Activated CD4-positive, alpha-beta T cell treated with anti-CD3 and anti-CD28 coated beads, Interleukin-2, amount 10 ng/mL, durations not matched to agents 7 days and 5 days (primary cell): ENCODE measurements at regions not wholly inside any gene's neighbourhood (a gene's known extent, or its start where the extent isn't known, plus 50 kb on each side); places are given as distances from the start of the nearest gene placed in this dataset.

Source experiments
- CTCF ChIA-PET: fragments of 350-600 bp; sonication (Branson Sonifier 250); formaldehyde crosslinking; loops from one replicate; lab custom pipeline; 2021; ENCODE audit warnings: antibody characterized with exemption; lab: Charles Lee
- POLR2A ChIA-PET: fragments of 350-600 bp; sonication (Branson Sonifier 250); formaldehyde crosslinking; loops from one replicate; lab custom pipeline; 2021; ENCODE audit warnings: antibody characterized with exemption; lab: Charles Lee
- DNase-seq: peaks from one replicate; pipeline ENCODE4 v3.0.0-alpha.2; 2020
- H3K27ac Mint-ChIP-seq: one replicate; pipeline ENCODE4 v1.8.0; 2021; ENCODE audit warnings: mild to moderate bottlenecking, moderate library complexity, mixed read lengths
- H3K27me3 Mint-ChIP-seq: one replicate; pipeline ENCODE4 v1.8.0; 2021; ENCODE audit warnings: mixed read lengths
- H3K36me3 Mint-ChIP-seq: one replicate; pipeline ENCODE4 v1.8.0; 2021; ENCODE audit warnings: low read depth, mixed read lengths
- H3K4me1 Mint-ChIP-seq: one replicate; pipeline ENCODE4 v1.8.0; 2021; ENCODE audit warnings: mixed read lengths
- H3K4me3 Mint-ChIP-seq: one replicate; pipeline ENCODE4 v1.8.0; 2021; ENCODE audit warnings: mild to moderate bottlenecking, moderate library complexity, mixed read lengths
- H3K9me3 Mint-ChIP-seq: one replicate; pipeline ENCODE4 v1.8.0; 2021; ENCODE audit warnings: mixed read lengths

- CTCF ChIA-PET = no interaction called here
- H3K36me3 Mint-ChIP-seq = no peaks in the 10 kb centered on the region
- POLR2A ChIA-PET = no interaction called here
- no peaks in the 10 kb centered on the region for H3K4me1 Mint-ChIP-seq
- H3K27ac Mint-ChIP-seq = no peak overlapping the region
- peaks cover 10% of the 10 kb centered on the region for H3K9me3 Mint-ChIP-seq
- no peak for DNase-seq
- no peak overlapping the region for H3K4me3 Mint-ChIP-seq
- no peaks in the 10 kb centered on the region for H3K27me3 Mint-ChIP-seq
Measured at GRCh38 chr21:26293141-26293946, 122.8 kb upstream of the APP start.

GRCh38 chr21:26288026-26288425 is 117.5 kb upstream of the APP start:
- CTCF ChIA-PET = no interaction called here
- DNase-seq = no peak
- H3K27ac Mint-ChIP-seq = no peak overlapping the region
- H3K4me3 Mint-ChIP-seq = no peak overlapping the region
- H3K9me3 Mint-ChIP-seq = no peaks in the 10 kb centered on the region
- no peaks in the 10 kb centered on the region for H3K36me3 Mint-ChIP-seq
- H3K4me1 Mint-ChIP-seq = no peaks in the 10 kb centered on the region
- H3K27me3 Mint-ChIP-seq = no peaks in the 10 kb centered on the region
- POLR2A ChIA-PET = interaction anchor here (0.6 kb wide), 1 partner anchor 289 kb away, joined by 3 read pairs; no protein-coding TSS in a partner anchor

DNA sequence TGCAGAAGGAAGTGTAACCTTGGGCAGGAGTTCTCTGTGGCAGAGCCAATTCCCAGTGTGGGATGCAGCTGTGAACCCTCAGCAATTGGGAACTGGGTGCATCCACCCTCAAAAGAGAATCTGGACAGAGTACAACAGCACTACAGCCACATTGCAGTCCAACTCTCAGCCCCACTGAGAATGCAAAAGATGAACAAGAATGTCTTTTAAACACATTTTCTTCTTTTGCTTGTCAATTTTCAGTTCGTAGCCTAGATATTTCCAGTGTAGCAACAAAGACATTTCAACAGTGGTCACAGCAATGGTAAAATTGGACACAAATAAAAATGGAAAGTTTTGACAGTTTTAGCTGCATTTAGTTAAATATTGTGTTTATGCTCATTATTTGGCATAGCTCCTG is 114.0 kb upstream of the APP start:
- Mint-ChIP-seq H3K36me3 (no peaks in the 10 kb centered on the region), H3K4me3 (no peak overlapping the region), H3K27me3 (peaks cover 2% of the 10 kb centered on the region), H3K4me1 (no peaks in the 10 kb centered on the region), H3K27ac (no peak overlapping the region), H3K9me3 (no peaks in the 10 kb centered on the region)
- ChIA-PET CTCF (no interaction called here), POLR2A (no interaction called here)
- DNase-seq = no peak

GRCh38 chr21:26282058-26282457 is 111.5 kb upstream of the APP start:
- POLR2A ChIA-PET = no interaction called here
- DNase-seq = no peak

DNA sequence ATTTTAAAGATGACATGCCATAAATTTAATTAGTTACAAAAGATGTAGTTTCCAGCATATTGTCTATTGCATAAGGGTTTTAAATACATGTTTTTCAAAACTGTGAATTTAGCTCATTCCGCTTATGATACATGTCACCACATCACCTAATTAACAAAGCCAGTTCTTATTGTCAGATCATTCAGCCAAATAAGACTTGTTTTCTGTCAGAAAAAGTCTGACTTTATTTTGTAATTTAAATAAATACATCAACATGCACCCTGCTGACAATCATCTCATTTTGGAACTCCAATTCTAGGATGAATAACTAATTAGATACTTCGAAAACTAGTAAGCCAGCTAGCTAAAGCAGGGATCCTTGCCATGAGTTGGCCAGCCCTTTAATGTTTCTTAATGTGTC is 110.9 kb upstream of the APP start:
- no peak overlapping the region for H3K4me3 Mint-ChIP-seq
- ChIA-PET CTCF (no interaction called here), POLR2A (no interaction called here)
- DNase-seq = no peak
- H3K36me3 Mint-ChIP-seq = no peaks in the 10 kb centered on the region
- no peaks in the 10 kb centered on the region for H3K9me3 Mint-ChIP-seq
- no peak overlapping the region for H3K27ac Mint-ChIP-seq
- H3K4me1 Mint-ChIP-seq = no peaks in the 10 kb centered on the region
- H3K27me3 Mint-ChIP-seq = peaks cover 7% of the 10 kb centered on the region

More at GRCh38 chr21:26282058-26282457, 111.5 kb upstream of the APP start:
- Mint-ChIP-seq H3K36me3 (no peaks in the 10 kb centered on the region), H3K27ac (no peak overlapping the region), H3K4me3 (no peak overlapping the region), H3K9me3 (no peaks in the 10 kb centered on the region), H3K4me1 (no peaks in the 10 kb centered on the region), H3K27me3 (peaks cover 6% of the 10 kb centered on the region)
- CTCF ChIA-PET = no interaction called here

GRCh38 chr21:26280775-26281174 is 110.2 kb upstream of the APP start:
- no peaks in the 10 kb centered on the region for H3K36me3 Mint-ChIP-seq
- H3K4me3 Mint-ChIP-seq = no peak overlapping the region
- no peak overlapping the region for H3K27ac Mint-ChIP-seq
- ChIA-PET CTCF (no interaction called here), POLR2A (no interaction called here)
- no peak for DNase-seq
- H3K9me3 Mint-ChIP-seq = no peaks in the 10 kb centered on the region
- no peaks in the 10 kb centered on the region for H3K4me1 Mint-ChIP-seq
- peaks cover 7% of the 10 kb centered on the region for H3K27me3 Mint-ChIP-seq

DNA sequence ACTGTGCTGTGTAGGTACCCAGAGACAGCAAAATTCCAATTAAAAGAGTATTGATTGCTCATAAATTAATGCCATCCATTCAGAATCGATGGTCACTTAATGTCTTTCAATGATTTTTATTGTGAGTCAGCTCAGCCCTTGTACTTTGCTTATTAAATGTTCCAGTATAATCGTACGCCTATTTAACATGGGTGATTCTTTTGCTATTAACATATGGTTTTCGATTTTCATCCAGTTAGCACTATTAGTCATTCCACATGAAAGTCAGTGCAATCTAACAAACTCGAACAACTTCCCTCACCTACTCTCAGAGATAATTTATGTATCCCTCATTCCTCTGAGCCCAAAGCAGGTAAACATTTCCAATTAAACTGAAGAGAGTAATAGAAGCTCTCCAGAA is 109.6 kb upstream of the APP start:
- Mint-ChIP-seq H3K4me3 (no peak overlapping the region), H3K27ac (no peak overlapping the region), H3K9me3 (no peaks in the 10 kb centered on the region), H3K27me3 (peaks cover 7% of the 10 kb centered on the region), H3K36me3 (no peaks in the 10 kb centered on the region), H3K4me1 (no peaks in the 10 kb centered on the region)
- CTCF ChIA-PET = no interaction called here
- no peak for DNase-seq
- POLR2A ChIA-PET = no interaction called here

DNA sequence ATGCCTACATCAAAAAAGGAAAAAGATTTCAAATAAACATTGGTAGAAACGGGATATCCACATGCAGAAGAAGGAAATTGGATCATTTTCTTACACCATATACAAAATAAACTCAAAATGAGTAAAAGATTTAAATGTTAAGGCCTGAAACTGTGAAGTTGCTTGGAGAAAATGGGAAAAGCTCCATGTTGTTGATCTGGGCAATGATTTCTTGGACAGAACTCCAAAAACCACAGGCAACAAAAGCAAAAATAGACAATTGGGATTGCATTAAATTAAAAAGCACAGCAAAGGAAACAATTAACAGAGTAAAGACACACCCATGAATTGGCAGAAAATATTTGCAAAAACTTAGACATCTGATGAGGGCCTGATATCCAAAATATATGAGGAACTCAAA is 105.2 kb upstream of the APP start:
- ChIA-PET POLR2A (no interaction called here), CTCF (no interaction called here)
- Mint-ChIP-seq H3K4me1 (no peaks in the 10 kb centered on the region), H3K36me3 (no peaks in the 10 kb centered on the region), H3K27ac (no peak overlapping the region), H3K4me3 (no peak overlapping the region), H3K9me3 (peaks cover 16% of the 10 kb centered on the region), H3K27me3 (peaks cover 5% of the 10 kb centered on the region)
- no peak for DNase-seq

GRCh38 chr21:26273686-26274313 is 103.2 kb upstream of the APP start:
- Mint-ChIP-seq H3K27me3 (peaks cover 5% of the 10 kb centered on the region), H3K36me3 (no peaks in the 10 kb centered on the region), H3K27ac (no peak overlapping the region), H3K4me3 (no peak overlapping the region), H3K4me1 (no peaks in the 10 kb centered on the region), H3K9me3 (peaks cover 16% of the 10 kb centered on the region)
- POLR2A ChIA-PET = no interaction called here
- CTCF ChIA-PET = no interaction called here
- no peak for DNase-seq

DNA sequence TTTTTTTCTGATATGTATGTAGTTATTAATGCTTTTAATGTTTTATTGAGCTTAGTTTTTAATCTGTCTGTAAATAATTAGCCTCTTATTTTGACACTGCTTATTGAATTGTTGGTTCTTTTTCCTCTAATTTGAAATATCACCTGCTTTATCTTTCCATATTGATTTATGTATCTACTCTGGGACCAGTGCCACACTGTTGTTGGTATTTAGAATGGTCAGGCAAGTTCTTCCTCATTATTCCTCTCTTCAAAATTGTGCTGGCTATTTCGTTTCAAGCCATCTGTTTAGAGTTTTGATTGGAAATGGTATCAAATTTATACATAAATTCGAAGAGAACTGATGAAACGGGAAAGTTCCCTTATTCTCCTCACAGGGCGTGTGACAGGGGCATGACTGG is 96.8 kb upstream of the APP start:
- no peaks in the 10 kb centered on the region for H3K9me3 Mint-ChIP-seq
- H3K4me3 Mint-ChIP-seq = no peak overlapping the region
- no peaks in the 10 kb centered on the region for H3K4me1 Mint-ChIP-seq
- CTCF ChIA-PET = no interaction called here
- H3K36me3 Mint-ChIP-seq = no peaks in the 10 kb centered on the region
- no peak overlapping the region for H3K27ac Mint-ChIP-seq
- peaks cover 2% of the 10 kb centered on the region for H3K27me3 Mint-ChIP-seq
- DNase-seq = no peak
- POLR2A ChIA-PET = no interaction called here

DNA sequence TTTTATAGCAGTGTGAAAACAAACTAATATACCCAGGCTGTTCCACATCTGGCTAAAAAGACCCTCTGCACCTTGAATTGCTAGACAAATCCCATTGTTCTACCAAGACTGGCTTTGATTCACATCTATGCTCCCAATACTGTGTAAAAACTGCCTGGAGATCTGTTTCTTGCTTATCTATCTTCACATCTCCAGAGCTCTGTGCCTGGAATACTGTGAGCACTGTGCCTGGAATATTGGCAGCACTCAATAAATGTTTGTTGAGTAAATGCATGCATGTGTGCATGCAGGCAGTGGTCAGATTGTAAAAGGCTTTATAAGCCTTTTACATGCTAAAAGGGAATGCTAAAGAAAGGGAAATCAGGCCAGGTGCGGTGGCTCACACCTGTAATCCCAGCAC is 75.5 kb upstream of the APP start:
- Mint-ChIP-seq H3K4me3 (no peak overlapping the region), H3K27me3 (peaks cover 4% of the 10 kb centered on the region), H3K36me3 (no peaks in the 10 kb centered on the region), H3K27ac (no peak overlapping the region), H3K4me1 (no peaks in the 10 kb centered on the region), H3K9me3 (no peaks in the 10 kb centered on the region)
- POLR2A ChIA-PET = no interaction called here
- no peak for DNase-seq
- CTCF ChIA-PET = no interaction called here

DNA sequence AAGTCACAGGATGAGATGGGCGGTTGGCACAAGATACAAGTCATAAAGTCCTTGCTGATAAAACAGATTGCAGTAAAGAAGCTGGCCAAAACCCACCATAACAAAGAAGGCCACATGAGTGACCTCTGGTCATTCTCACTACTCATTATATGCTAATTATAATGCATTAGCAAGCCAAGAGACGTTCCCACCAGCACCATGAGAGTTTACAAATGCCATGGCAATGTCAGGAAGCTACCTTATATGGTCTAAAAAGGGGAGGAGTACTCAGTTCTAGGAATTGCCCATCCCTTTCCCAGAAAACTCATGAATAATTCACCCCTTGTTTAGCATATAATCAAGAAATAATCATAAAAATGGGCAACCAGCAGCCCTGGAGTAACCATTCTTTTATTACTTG is 74.9 kb upstream of the APP start:
- ChIA-PET POLR2A (no interaction called here), CTCF (no interaction called here)
- Mint-ChIP-seq H3K9me3 (no peaks in the 10 kb centered on the region), H3K4me3 (no peak overlapping the region), H3K27me3 (peaks cover 2% of the 10 kb centered on the region), H3K36me3 (no peaks in the 10 kb centered on the region), H3K4me1 (no peaks in the 10 kb centered on the region), H3K27ac (no peak overlapping the region)
- no peak for DNase-seq

GRCh38 chr21:26238646-26239045 is 68.1 kb upstream of the APP start:
- CTCF ChIA-PET = no interaction called here
- Mint-ChIP-seq H3K4me3 (no peak overlapping the region), H3K9me3 (no peaks in the 10 kb centered on the region), H3K27me3 (peaks cover 5% of the 10 kb centered on the region), H3K36me3 (no peaks in the 10 kb centered on the region), H3K4me1 (no peaks in the 10 kb centered on the region), H3K27ac (no peak overlapping the region)
- POLR2A ChIA-PET = no interaction called here
- no peak for DNase-seq

GRCh38 chr21:26236281-26236680 is 65.7 kb upstream of the APP start:
- Mint-ChIP-seq H3K9me3 (no peaks in the 10 kb centered on the region), H3K4me1 (no peaks in the 10 kb centered on the region), H3K4me3 (no peak overlapping the region), H3K27ac (no peak overlapping the region), H3K36me3 (no peaks in the 10 kb centered on the region), H3K27me3 (peaks cover 3% of the 10 kb centered on the region)
- ChIA-PET CTCF (no interaction called here), POLR2A (no interaction called here)
- DNase-seq = no peak
